Hepatocyte (in vitro differentiated cells): ENCODE measurements at regions not wholly inside any gene's neighbourhood (a gene's known extent, or its start where the extent isn't known, plus 50 kb on each side); places are given as distances from the start of the nearest gene placed in this dataset.

Source experiments
- CTCF ChIP-seq: fragments of 200-600 bp; sonication (generic); IDR thresholded peaks from 2 replicates; pipeline ENCODE4 v1.5.1; 2016; ENCODE audit warnings: antibody characterized with exemption, mild to moderate bottlenecking; ENCODE audit not compliant: poor library complexity
- EZH2 ChIP-seq: fragments of 200-600 bp; sonication (generic); IDR thresholded peaks from 2 replicates; pipeline ENCODE4 v1.6.1; 2016; ENCODE audit warnings: antibody characterized with exemption, mild to moderate bottlenecking, borderline replicate concordance
- EZH2phosphoT487 ChIP-seq: fragments of 200-600 bp; sonication (generic); IDR thresholded peaks from one replicate; pipeline ENCODE4 v1.6.1; 2018; ENCODE audit warnings: antibody characterized with exemption, mild to moderate bottlenecking, low read depth, moderate library complexity; ENCODE audit not compliant: unreplicated experiment, severe bottlenecking

- no peak for TF ChIP-seq CTCF
- no peak for TF ChIP-seq EZH2
- TF ChIP-seq EZH2phosphoT487 = no peak
Observed at GRCh38 chr18:53819671-53820070, 404.8 kb downstream of the MBD2 start.
